GM19468 (cell line): ENCODE measurements at regions not wholly inside any gene's neighbourhood (a gene's known extent, or its start where the extent isn't known, plus 50 kb on each side); places are given as distances from the start of the nearest gene placed in this dataset.

Experiments used
- ATAC-seq: cut with Tn5 transposase; IDR thresholded peaks from one replicate; pipeline ENCODE4 v1.9.1; 2021; ENCODE audit warnings: mild to moderate bottlenecking, moderate library complexity, moderate number of reproducible peaks; ENCODE audit not compliant: unreplicated experiment; ENCODE audit errors: extremely low read depth

- no peak for ATAC-seq
Measured at GRCh38 chr12:88642675-88643431, 62.6 kb upstream of the KITLG start.

- no peak for ATAC-seq
Measured at GRCh38 chr12:88638966-88639760, 58.9 kb upstream of the KITLG start.

- no peak for ATAC-seq
Measured at GRCh38 chr12:88638388-88638787, 58.1 kb upstream of the KITLG start.

- no peak for ATAC-seq
Measured at GRCh38 chr12:88634008-88634407, 53.7 kb upstream of the KITLG start.

DNA sequence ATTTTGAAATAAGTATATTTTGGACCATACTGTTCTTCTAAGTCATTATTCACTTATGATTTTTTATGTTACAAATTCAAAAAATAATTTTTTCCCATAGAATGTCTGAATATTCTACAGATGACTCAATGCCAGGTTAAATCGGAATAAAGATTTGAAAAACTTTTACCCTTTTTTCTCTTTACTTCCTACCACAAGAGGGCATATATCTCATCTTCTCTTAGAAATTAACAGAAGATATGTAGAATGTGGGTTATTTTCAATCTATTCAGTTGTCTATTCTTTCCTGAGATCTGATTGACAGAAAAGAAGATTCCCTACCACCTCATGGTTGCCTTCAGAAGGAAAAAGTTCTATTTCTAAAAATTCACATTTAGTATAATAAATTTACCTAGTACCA is 53.0 kb upstream of the KITLG start:
- no peak for ATAC-seq

- ATAC-seq = no peak
Measured at GRCh38 chr12:88630561-88630960, 50.3 kb upstream of the KITLG start.
